ENCODE measurements at regions not wholly inside any gene's neighbourhood (a gene's known extent, or its start where the extent isn't known, plus 50 kb on each side); places are given as distances from the start of the nearest gene placed in this dataset.
"Not testable (repeated sequence)": the region's sequence is repeated elsewhere in the genome, so short reads cannot be mapped to it uniquely, and the experiment has no call there.

GRCh38 chrX:41984628-41985027, 61.3 kb upstream of the CASK start:
- no peak for DNase-seq (ENCODE audit: low spot score)

- DNase-seq (ENCODE audit: low spot score): no peak
These were observed 59.6 kb upstream of the CASK start for GRCh38 chrX:41982953-41983352.

GRCh38 chrX:41981481-41982013, 58.2 kb upstream of the CASK start:
- no peak for DNase-seq (ENCODE audit: low spot score)

- DNase-seq (ENCODE audit: low spot score): not testable (repeated sequence)
These were observed 51.3 kb upstream of the CASK start for GRCh38 chrX:41974677-41975076.

- no peak for DNase-seq (ENCODE audit: low spot score)
These were observed 49.9 kb upstream of the CASK start for GRCh38 chrX:41973208-41973607.

Small RNAs in the stretch of these regions (small RNA-seq; reads per million reads assigned to genes)
- gene RNU6-1124P: 0 to 0.04 reads per million in 2 experiments
- 0 reads per million in 2 experiments for gene RNU6-630P
- gene Z92545.1: 0 reads per million in 2 experiments

Measured in SK-N-DZ (cell line).